ENCODE measurements at regions not wholly inside any gene's neighbourhood (a gene's known extent, or its start where the extent isn't known, plus 50 kb on each side); places are given as distances from the start of the nearest gene placed in this dataset.

DNA sequence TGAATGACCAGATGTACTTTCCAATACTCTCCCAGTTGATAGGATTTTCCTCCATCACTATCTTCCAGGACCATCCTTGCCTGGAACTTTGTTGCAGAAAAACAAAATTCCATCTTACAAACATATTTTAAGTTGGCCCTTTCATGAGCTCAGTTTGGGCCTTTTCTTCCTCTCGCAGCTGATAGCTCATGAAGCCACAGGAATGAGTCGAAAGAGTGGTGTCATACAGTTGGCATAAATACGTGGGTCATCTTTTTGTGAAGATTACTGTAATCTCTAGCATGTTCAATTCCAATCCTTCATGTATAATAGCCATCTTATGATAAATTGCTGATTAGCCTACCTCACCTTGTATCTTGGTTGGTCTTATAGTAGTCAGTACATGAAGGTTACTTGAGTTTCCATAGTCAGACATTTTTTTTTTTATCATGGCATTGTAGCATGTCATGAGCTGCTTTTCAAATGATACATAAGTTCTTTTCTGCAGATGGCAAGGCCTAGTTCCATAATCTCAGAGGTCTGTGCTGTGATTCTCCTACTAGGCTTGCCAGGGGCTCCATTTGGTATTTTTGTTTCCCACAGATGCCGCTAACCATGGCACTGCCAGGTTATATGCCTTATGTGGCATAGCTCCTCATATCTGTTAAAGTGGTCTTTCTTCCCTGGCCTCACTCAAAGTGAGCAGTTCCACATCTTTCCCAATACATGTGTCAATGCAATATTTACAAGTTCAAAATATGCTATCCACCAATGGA, 380.6 kb upstream of the DCN start:
- DNase-seq, result no peak

DNA sequence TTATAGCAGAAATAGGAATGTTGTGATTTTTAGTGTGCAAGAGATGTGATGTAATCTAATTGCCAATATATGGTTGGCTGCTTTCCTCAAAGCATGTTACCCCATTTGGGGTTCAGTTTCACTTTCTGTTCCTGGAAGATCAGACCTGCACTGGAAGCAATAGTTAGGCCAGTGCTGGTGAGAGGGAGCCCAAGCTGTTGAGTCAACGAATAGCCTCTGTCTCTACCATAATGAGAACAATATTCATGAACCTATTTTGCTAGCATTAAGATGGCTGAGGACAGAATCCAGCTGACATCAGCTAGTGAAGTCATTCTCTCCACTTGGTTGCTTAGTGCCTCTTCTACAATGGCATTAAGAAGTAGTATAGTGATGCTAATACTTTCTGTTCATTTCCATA, 379.9 kb upstream of the DCN start:
- DNase-seq, result peak in 1 of 2 experiments; percentile 32

DNA sequence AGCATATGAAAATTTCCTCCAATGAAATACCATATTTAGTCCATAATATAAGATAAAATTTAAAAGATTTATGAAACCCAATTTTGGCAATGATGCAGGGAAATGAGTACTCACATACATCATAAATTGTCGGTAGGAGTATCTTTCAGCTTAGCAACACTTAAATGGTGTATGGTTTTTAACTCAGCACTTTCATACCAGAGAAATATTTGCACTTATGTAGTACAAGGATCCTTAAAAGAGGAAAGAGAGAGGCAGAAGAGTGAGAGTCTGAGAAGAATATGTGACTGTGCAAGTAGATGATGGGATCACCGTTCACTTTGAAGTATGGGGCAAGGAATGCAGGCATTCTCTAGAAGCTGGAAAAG, 379.3 kb upstream of the DCN start:
- no peak for DNase-seq

DNA sequence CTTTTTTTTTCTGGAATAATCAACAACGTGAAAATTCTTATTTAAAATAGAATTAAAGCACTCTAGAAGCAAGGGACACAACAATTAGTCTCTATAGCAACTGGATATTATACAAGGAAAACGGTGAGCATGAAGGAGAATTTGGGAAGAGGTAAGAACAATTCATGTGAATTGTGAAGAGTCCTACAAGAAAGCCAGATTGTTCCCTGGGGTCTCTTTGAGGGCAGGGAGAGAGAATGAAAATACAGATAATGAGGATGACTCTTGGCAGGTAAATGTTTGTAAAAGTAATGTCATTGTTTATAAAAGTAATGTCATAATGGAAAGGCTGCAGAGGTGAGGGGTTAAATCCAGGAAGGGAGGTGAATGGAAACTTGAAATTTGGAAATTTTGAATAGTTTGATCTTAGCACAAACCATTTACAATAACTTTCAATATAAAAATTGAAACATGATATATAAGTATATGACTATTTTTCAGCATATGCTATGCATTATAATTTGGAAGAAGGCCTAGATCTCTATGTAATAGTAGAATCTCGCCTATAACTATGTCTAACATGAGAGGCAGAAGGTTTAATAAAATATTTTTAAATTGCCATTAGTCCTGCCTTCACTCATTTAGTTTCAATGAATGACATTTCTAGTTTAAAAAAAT, 378.8 kb upstream of the DCN start:
- DNase-seq, result no peak

DNA sequence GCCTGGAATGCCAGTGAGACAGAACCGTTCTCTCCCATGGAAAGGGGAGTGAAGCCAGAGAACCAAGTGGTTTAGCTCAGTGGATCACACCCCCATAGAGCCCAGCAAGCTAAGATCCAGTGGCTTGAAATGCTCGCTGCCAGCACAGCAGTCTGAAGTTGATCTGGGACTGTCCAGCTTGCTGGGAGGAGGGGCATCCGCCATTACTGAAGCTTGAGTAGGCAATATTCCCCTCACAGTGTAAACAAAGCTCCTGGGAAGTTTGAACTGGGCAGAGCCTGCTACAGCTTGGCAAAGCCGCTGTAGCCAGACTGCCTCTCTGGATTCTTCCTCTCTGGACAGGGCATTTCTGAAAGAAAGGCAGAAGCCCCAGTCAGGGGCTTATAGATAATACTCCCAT, 374.3 kb upstream of the DCN start:
- DNase-seq, result no peak

DNA sequence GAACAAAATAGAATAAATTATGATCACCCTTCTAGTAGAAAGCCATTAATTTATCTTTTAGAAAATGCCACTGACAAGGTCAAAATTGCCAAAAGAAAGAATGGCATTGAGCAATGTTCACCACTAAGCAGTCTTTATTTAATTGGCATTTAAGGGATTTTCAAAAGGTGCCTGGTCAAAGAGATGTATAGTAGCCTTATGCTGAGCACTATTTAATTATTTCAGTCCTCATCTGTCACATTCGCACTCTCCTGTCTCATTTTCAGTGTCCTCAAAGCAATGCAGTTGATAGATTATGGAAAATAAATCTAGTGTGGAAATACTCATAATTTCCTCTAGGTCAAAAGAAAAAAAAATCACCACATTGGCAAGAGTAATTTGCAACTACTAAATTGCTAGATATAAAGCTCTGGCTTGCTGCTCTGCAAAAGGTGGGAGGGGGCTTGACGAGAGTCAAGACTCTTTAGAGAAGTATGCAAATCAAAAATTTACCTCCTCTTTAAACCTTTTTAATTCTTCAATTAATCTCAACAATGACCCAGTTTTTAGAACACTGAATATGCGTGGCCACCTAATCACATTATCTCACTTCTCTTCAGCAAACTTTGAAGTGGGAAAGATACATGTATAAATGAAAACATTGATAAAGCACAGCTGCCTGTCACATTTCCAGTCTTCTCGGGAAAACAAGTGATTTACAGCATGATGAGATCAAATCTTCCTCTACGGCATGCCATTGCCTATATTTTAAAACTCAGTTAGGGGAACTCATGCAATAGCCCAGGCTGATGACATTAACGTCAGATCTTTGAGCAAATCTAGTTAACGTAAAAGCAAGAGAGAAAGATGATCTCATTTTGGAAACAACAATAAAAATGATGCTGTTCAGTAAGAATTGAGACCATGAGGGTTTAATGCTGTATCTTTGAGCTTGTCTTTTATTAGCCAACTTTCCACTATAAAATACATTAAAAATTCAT, 373.1 kb upstream of the DCN start:
- no peak for DNase-seq

DNA sequence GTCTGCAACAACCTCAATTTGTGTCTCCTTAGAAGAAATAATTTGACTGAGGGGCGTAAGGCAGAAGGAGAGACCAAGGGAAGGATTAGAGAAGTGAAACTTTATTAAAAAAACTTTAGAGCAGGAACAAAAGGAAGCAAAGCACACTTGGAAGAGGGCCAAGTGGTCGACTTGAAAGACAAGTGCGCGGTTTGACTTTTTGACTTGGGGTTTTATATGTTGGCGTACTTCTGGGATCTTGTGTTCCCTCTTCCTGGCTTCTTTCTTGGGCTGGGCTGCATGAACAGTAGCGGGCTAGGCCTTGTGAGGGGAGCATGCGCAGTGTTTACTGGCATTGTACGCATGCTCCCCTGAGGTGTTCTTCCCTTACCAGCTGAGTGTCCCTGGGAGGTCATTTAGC, 369.3 kb upstream of the DCN start:
- no peak for DNase-seq

DNA sequence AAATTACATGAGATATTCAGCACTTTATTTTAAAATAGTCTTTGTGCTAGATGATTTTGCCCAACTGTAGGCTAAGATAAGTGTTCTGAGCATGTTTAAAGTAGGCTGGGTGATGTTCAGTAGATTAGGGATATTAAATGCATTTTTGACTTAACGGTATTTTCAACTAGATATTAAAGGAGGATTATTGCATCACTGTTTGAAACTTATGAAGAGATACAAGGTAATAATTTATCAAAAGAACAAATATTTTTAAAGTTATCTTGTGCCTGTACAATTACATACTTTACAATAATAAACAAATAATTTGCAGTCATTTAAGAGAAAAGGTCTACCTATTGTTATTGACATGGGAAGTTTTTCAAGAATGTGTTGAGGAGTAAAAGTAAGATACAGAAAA, 368.6 kb upstream of the DCN start:
- no peak for DNase-seq

DNA sequence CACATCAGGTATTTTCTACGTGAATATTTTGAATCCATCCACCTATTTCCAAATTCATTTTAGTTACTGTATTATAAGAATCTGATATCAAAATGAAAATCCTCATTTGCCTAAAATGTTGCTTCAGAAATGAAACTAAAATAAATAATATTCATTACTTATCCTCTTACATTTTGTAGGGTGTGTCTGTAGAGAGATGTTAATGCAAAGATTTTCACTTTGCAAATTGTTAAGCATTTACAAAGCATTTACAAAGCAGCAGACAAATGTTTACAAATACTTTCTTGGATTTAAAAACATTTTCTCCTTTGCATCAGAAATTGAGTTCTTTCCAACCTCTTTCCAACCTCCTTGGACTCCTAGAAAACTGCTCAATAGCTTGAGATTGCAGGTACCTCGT, 360.0 kb upstream of the DCN start:
- no peak for DNase-seq

DNA sequence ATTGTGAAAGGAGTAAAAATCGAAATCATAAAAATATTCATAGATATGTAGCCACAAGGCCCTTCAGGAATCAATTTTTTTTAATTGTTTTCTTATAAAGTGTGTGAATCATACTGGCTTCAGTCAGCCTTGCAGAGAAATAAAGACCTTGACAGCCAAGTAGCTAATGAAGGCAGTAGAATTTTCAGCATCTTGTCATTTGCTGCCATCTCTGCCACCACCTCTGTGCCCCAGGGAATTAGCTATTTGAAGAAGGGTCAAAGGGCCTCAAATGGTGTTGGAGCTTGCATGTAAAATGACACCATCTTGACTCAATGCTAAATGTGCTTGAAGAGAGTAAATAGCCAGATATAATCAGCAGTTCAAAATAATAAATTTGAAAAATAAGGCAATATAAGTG, 359.4 kb upstream of the DCN start:
- DNase-seq, result no peak

DNA sequence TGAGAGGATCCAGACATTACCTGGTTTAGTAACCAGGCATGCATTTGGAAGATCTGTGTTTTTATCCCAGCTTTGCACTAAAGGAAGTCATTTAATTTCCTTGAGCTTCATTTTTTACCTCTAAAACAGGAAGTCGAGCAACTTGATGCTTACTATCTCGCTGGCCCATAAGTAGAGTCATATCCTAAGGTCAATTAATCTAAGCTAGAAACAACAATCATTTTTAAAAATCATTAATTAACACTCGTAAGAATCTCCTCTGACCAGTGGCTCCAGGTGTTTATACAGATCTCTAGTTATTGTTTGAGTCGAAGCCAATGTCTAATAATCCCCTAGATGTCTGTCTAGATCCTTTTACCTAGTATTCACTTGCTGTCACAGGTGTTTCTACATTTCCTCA, 355.8 kb upstream of the DCN start:
- DNase-seq, result no peak

DNA sequence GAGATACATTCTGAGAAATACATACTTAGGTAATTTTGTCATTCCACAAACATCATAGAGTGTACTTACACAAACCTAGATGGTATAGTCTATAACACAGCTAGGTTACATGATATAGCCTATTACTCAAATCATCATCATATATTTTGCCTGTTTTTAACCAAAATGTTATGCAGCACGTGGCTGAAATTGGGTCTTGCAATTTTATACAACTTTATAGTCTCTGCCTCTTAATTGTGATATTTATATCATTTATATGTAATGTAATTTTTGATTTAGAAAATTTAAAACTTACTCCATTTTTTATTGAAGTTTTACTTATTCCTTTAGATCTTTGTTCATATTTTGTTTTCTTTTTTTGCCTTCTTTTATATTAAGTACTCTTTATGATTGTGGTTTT, 350.7 kb upstream of the DCN start:
- DNase-seq, result no peak

DNA sequence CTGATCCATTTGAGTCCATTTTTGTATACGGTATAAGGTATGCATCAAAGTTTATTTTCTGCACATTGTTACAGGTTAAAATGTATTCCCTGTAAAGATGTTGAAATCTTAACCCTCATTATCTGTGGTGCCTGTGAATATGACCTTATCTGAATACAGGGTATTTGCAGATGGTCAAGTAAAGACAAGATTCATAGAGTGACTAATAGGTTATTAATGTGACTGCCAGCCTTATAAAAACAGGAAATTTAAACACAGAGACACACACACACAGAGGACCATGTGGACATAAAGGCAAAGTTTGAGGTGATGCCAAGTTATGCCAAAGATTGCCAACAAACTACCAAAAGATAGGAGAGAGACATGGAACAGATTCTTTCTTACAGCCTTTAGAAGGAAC, 347.2 kb upstream of the DCN start:
- no peak for DNase-seq

DNA sequence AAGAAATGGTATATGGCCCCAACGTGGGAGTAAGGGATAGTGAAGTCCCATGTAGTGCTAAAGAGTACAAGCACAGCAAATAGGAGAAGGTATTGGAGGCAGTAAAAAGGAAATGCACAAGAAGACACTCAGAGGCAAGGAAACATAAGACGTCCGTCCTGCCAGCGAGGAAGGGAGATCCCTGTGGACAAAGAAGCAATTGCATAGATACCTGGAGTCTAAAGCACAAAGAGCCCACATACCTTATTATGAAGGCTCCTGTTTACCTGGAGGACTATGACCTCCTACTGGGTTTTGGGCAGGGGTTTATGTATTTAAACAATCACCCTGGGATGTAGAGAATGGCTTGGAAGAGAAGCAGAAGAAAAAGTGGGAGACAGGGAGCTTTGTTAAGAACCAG, 341.2 kb upstream of the DCN start:
- no peak for DNase-seq

DNA sequence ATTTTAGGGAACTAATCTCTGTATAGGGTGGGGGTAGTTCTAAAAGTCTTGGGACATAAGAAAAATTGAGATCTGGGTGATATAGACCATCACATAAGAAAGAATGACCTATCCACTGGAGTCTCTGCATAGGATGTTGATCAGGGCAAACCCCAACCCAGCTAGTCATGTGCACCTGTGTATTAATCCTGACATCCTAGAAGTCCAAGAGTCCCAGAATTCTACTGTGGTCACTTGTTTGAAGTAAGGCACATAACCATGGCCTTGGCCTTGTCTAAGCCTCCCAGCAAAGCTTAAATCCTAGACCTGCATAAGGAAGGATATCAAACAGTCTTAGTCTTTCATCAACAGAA, 334.1 kb upstream of the DCN start:
- no peak for DNase-seq

DNA sequence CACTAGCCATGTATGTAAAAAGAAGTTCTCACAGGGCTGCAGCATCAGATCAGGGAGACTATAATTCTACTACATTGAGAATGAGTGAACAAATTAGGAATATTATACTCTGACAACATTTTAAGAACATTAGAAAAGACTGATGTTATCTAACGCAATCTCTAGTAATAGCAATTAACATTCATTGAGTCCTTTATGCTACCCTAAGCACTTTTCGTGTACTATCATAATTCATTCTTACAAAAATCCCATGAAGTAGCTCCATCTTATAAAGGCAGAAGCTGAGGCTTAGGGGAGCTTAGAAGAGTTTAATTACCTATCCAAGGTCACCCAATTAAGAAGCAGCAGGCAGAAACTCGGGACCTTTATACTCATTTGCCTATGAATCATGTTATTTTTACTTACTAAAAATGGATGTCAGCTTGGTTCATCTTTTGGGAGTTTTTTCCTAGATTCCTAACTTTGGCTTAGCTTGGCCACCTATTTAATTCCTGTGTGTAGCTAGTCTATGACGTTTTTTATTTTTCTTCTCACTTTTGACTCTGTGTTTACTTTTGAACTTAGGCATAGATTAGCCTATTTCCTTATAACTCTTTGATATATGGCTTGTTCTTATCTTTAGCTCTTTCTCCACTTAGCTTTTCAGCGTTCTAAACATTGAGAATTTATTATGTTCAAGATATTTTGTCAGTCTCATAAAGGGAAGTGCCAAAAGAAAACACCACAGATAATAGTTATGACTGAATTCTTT, 333.5 kb upstream of the DCN start:
- no peak for DNase-seq

DNA sequence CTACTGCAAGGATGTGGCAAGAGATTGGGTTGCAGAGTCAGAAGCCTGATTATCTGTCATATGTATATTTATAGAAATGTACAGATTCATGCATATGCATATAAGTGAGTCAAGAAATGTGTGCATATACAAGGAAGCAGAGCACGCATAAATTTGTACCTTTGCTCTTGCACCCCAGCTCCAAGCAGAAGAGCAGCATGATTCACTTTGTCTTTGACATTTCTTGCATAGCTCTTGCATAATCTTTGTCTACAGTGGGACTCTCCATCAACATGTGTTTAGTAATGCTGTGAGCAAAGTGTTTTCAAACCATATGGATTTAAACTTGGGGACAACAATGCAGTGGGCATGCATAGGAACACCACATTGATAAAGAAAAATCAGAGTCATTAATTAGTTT, 330.7 kb upstream of the DCN start:
- DNase-seq, result no peak

DNA sequence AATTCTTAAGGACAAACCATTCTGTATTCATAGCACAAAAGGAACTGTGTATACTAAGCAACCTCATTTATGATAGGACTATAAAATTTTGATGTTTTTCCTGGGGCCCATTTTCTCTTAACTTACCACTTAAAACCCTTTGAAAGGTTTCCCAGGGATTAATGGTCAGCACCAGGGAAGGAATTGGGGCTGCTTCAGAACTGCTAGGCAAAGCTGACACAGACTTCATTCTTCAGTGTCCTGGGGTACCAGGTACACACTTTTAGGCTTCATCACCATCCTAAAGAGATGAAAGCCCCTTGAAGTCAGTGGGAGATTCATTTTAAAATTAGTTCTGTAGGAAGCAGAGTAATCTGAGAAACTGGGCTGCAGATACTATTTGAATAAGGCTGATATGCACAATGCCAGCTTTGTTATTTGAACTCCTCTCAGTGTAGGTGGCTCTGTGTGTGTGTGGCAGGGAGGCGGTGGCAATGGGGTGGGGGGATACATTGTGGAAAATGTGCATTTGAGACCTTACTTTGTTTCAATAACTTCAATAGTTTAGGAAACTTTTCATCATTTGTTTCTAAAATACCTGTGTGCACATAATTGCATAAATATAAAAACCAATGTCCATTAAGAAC, 329.3 kb upstream of the DCN start:
- no peak for DNase-seq

DNA sequence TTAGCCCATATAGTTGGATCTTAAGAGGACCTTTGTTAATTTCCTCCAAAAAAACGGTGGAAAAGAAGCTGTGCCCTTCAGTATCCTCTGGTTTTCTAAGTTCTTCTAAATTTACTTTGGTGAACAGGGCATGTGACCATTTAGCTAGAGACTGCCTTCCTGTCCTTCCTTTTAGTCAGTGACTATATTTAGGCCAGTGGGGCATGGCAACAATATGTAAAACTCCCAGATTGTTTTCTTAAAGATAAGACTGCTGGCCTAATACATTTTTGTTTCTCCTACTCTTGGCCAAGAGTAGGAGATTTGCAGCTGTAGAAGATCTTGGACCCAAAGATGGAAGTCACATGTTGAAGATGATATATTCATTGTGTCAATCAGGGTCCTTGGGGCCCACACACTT, 325.1 kb upstream of the DCN start:
- DNase-seq, result no peak

DNA sequence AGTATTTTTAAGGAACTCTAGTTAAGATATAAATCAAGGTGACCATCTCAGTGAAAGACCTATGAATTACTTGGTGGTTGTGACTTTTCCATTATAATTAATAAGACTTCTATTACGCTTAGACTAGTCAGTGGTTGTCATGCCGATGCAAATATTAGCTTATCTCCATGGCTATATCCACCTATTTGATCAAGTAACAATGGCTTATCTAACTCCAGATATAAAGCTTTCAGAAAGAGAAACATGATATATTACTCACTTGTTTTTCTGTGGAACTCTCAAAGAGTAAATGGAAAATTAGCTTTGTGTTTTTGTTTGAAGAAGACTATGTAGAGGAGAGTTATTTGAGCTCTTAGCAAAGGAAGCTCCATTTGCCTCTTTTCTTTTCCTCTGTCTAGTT, 323.8 kb upstream of the DCN start:
- DNase-seq, result no peak

DNA sequence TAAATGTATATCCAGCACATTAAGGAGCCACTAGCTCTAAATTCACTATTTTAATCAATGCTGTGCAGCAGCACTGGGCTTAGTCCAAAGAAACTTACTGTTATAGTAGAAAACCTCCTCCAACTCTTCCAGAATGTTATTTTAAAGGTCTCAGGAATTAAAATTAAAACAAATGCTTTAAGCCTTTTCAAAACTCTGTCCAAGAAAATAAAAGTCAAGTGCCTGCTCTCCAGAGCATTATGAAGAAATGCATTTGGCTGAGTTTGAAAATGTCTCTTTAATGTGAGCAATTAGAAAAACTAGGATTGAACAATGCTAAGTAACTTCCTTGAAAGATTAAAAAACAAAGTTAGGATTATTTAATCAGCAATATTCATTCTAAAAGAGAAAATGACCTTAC, 322.4 kb upstream of the DCN start:
- no peak for DNase-seq

DNA sequence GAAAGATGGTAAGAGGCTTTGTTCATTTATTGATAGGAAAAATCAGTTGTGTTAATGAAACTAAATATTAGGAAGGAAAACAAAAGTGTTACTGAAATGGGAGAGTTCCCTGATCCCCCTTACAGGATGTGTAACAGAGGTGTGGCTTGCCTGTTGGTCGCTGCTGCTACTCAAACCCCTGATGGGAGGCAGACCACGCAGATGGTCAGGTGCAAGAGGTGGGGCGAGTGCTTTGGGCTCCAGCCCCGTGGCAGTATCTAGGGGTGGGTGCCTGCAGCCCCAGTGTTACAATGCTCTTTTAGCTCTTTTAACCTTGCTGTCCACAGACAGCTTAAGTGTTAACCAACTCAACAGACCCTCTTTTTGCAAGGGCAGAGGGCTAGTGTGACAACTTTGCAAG, 319.6 kb upstream of the DCN start:
- no peak for DNase-seq

DNA sequence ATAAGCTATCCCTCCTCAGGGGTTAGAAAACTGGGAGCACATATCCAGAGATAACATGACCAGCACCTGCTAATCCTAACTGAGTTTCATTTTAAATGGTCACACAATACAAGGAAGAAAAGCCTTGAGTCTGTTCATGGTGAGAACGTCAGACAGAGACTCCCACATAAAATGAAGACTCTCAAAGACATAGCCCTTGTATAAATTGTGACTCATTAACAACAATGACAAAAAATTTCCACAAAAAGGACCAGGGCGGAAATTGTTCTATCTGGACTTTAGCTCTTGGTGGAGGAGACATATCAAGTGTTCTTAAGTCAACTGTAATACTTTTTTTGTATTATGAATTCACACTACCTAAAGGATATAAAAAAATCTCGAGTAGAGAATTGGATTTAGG, 313.7 kb upstream of the DCN start:
- no peak for DNase-seq
